ENCODE measurements at regions not wholly inside any gene's neighbourhood (a gene's known extent, or its start where the extent isn't known, plus 50 kb on each side); places are given as distances from the start of the nearest gene placed in this dataset.

- no peak overlapping the region for H3K4me3 ChIP-seq (replicated peaks; ENCODE audit: insufficient read depth, low read length)
- TF ChIP-seq REST (IDR thresholded peaks at IDR 0.05; ENCODE audit: insufficient replicate concordance, low read depth) (no peak), GABPA (IDR thresholded peaks at IDR 0.05; ENCODE audit: low read depth) (no peak)
Measured at GRCh38 chr1:195946500-195946899, 661.7 kb downstream of the KCNT2 start.

GRCh38 chr1:195941795-195942194 lies 666.4 kb downstream of the KCNT2 start:
- no peak overlapping the region for H3K4me3 ChIP-seq (replicated peaks; ENCODE audit: insufficient read depth, low read length)
- H3K27me3 ChIP-seq (ENCODE audit: insufficient read depth, poor library complexity, severe bottlenecking): no peaks in the 10 kb centered on the region
- H3K27ac ChIP-seq (replicated peaks): no peak overlapping the region
- TF ChIP-seq GABPA (IDR thresholded peaks at IDR 0.05; ENCODE audit: low read depth): no peak
- TF ChIP-seq REST (IDR thresholded peaks at IDR 0.05; ENCODE audit: insufficient replicate concordance, low read depth): no peak
- TF ChIP-seq POLR2AphosphoS5 (IDR thresholded peaks at IDR 0.05; ENCODE audit: low read depth): no peak
- no peak for TF ChIP-seq SPI1 (IDR thresholded peaks at IDR 0.05; ENCODE audit: borderline replicate concordance, low read depth)
- no peak for TF ChIP-seq CTCF (IDR thresholded peaks at IDR 0.05; ENCODE audit: insufficient read depth, low read length)
- DNase-seq (ENCODE audit: low read depth in 1 of 2, low spot score in 1 of 2): no peak

More at GRCh38 chr1:195946500-195946899, 661.7 kb downstream of the KCNT2 start:
- Histone ChIP-seq H3K27ac (replicated peaks) (no peak overlapping the region), H3K27me3 (ENCODE audit: insufficient read depth, poor library complexity, severe bottlenecking) (no peaks in the 10 kb centered on the region)
- no peak for DNase-seq (ENCODE audit: low read depth in 1 of 2, low spot score in 1 of 2)

- no peak for DNase-seq (ENCODE audit: low read depth in 1 of 2, low spot score in 1 of 2)
- Histone ChIP-seq H3K4me3 (replicated peaks; ENCODE audit: insufficient read depth, low read length) (no peak overlapping the region), H3K27me3 (ENCODE audit: insufficient read depth, poor library complexity, severe bottlenecking) (no peaks in the 10 kb centered on the region), H3K27ac (replicated peaks) (no peak overlapping the region)
- TF ChIP-seq POLR2AphosphoS5 (IDR thresholded peaks at IDR 0.05; ENCODE audit: low read depth) (no peak), GABPA (IDR thresholded peaks at IDR 0.05; ENCODE audit: low read depth) (no peak), SPI1 (IDR thresholded peaks at IDR 0.05; ENCODE audit: borderline replicate concordance, low read depth) (no peak), REST (IDR thresholded peaks at IDR 0.05; ENCODE audit: insufficient replicate concordance, low read depth) (no peak), CTCF (IDR thresholded peaks at IDR 0.05; ENCODE audit: insufficient read depth, low read length) (no peak)
Measured at GRCh38 chr1:195941314-195941713, 666.9 kb downstream of the KCNT2 start.

- no peak for TF ChIP-seq REST (IDR thresholded peaks at IDR 0.05; ENCODE audit: insufficient replicate concordance, low read depth)
- TF ChIP-seq SPI1 (IDR thresholded peaks at IDR 0.05; ENCODE audit: borderline replicate concordance, low read depth): no peak
- TF ChIP-seq GABPA (IDR thresholded peaks at IDR 0.05; ENCODE audit: low read depth): no peak
- TF ChIP-seq POLR2AphosphoS5 (IDR thresholded peaks at IDR 0.05; ENCODE audit: low read depth): no peak
- TF ChIP-seq CTCF (IDR thresholded peaks at IDR 0.05; ENCODE audit: insufficient read depth, low read length): no peak
- no peak overlapping the region for H3K4me3 ChIP-seq (replicated peaks; ENCODE audit: insufficient read depth, low read length)
- H3K27ac ChIP-seq (replicated peaks): no peak overlapping the region
- no peaks in the 10 kb centered on the region for H3K27me3 ChIP-seq (ENCODE audit: insufficient read depth, poor library complexity, severe bottlenecking)
- no peak for DNase-seq (ENCODE audit: low read depth in 1 of 2, low spot score in 1 of 2)
Measured at GRCh38 chr1:195939844-195940243, 668.4 kb downstream of the KCNT2 start.

Measured in HL-60 (cell line).